HG03064 (cell line): ENCODE measurements at regions not wholly inside any gene's neighbourhood (a gene's known extent, or its start where the extent isn't known, plus 50 kb on each side); places are given as distances from the start of the nearest gene placed in this dataset.
"Not testable (repeated sequence)": the region's sequence is repeated elsewhere in the genome, so short reads cannot be mapped to it uniquely, and the experiment has no call there.

ENCODE experiments used
- ATAC-seq: cut with Tn5 transposase; IDR thresholded peaks from one replicate; pipeline ENCODE4 v1.9.1; 2021; ENCODE audit warnings: low read depth; ENCODE audit not compliant: unreplicated experiment

- ATAC-seq: no peak
Measured at GRCh38 chr17:77790143-77790829, 168.2 kb upstream of the TNRC6C start.

DNA sequence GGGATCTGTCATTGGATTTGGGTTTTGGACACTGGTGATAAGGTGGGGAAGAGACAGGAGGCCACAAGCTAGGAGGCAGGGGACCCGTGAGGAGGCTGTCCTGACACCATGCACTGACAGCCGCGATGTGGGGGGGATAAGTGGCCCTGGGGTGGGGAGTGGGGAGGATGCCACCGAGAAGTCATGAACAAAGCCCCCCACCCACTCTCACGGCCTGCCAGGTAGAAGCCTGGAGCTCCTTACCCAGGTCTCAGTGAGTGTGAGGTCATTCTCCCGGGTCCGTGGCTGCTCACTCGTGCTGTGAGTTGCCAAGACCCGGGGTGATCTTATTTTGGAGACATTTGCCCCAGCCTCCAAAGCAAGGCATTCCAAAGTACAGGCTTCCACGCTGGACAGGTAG lies 165.9 kb upstream of the TNRC6C start:
- ATAC-seq: no peak

DNA sequence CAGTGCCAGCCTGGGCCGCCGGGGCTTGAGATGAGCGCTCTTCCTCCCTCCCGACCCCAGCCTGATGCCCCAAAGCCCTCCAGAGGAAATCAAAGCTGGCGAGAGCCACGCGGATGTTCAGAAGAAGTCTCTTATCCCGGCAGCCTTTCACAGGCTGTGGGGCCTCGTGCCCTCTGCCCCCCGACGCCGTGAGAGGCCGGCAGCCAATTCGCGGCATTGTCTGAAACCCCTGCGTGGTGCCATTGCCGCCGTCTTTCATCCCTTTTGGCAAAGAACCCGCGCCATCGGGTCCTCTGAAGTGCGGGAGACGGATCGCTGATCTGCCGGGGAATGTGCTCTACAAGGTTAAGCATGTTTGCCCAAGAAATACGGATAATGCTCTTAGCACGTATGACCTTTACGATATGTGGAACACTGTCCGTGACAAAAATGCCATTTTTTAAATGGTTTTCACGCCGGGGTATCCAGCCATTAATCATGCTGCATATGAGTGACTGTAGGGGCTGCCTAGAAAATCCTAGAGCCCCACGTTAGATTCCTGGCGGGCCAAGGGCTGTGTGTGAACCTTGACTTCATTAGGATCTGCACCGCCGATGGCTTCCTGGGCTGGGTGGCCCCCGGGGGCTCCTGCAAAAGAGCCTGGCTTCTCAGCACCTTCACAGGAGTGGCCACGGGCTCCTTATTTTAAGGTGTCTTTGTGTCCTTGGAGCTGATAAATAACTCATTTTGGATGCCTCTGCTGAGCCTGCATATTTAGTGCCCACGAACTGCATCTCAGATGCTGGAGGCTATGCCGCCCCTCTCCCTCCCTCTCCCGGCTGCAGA lies 165.1 kb upstream of the TNRC6C start:
- no peak for ATAC-seq

DNA sequence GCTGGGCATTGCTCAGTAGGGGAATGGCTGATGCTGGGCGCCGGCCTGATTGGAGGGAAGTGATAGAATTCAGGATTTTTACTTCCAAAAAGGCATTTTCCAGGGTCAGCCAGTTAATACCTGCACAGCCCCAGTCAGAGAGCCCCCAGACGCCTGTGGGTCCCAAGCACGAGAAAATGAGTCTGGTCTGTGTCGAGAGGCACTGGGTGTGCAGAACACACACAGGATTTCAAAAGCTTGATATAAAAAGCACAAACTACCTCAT lies 164.6 kb upstream of the TNRC6C start:
- ATAC-seq: no peak

DNA sequence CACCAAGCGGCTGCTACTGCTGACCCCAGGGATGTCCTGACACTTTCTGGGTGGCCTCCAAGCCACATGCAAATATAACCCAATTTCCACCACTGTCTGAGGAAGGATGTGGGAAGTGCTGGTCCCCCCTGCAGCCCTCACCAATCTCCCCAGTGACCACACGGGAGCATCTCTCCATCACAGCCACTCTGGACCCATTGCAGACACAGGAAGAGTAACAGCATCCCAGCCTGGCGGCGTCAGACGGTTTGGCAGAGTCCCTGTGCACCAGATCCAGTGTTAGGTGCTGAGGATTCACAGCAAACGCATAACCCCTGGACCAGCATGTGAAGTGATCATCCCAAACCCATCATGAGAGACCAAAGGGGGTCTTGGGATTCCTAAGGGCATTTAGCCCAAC lies 163.7 kb upstream of the TNRC6C start:
- no peak for ATAC-seq

DNA sequence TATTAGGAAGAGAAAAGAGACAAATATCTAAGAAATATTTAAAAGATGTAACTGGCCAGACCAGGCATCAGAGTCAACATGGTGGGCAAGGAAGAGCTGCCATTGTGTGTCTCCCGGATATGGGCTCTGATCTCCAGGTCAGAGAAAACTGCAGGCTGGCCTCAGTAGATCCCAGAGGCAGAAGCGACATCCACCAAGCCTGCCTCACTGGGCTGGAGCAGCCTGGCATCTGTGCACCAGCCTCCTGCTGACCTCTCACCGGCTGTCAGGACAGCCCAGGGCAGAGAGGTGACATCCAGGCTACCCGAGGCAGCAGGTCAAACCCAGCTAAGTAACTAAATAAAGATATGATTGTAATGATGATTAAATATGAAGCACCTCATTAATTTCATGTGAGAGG lies 162.8 kb upstream of the TNRC6C start:
- ATAC-seq: no peak

- ATAC-seq: no peak
Measured at GRCh38 chr17:77796176-77796860, 162.2 kb upstream of the TNRC6C start.

GRCh38 chr17:77798031-77798430 lies 160.5 kb upstream of the TNRC6C start:
- no peak for ATAC-seq

- ATAC-seq: no peak
Measured at GRCh38 chr17:77798481-77798880, 160.0 kb upstream of the TNRC6C start.

- no peak for ATAC-seq
Measured at GRCh38 chr17:77800816-77801215, 157.7 kb upstream of the TNRC6C start.

GRCh38 chr17:77801545-77802332 lies 156.8 kb upstream of the TNRC6C start:
- ATAC-seq: no peak

DNA sequence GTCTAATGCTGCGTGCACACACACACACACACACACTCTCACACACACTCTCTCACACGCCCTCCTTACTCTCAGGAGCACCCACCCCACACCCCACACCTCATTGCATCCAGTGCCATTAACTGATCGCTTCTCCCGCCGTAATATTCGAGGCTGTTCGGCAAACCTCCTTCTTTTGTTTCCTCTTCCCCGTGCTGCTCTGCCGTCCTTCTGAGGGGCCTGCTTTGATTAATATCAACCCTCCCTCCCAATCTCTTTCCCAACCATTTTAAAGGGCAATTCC lies 156.2 kb upstream of the TNRC6C start:
- no peak for ATAC-seq

GRCh38 chr17:77802811-77803220 lies 155.7 kb upstream of the TNRC6C start:
- ATAC-seq: no peak

- ATAC-seq: no peak
Measured at GRCh38 chr17:77803726-77804125, 154.8 kb upstream of the TNRC6C start.

DNA sequence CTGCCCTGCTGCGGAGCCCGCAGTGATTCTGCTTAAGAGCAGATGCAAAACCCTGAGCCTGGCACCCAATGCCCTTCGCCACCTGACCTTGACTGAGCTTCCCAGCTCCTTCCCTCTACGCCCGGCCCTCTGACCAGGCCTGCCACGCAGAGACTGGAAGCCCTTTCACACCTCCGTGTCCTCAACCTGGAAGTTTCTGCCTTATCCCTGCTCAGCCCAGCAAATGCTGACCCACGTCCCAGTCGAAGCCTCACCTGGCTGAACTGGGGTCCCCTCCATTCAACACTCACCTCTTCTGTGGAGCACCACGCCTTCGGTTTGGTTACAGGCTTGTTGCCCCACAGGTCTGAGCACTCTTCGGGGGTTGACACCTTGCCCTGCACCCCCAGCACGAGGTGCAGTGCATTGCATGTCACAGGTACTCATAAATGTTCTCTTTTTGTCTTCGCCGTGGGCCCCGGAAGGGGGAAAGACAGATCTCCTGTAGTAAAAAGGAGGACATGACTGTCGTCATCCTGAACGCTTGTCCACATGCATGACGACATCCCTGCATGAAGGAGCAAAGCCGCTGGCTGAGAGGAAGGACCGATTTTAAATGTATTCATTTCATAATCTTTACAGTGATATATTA lies 153.6 kb upstream of the TNRC6C start:
- ATAC-seq: no peak

GRCh38 chr17:77805970-77806369 lies 152.5 kb upstream of the TNRC6C start:
- ATAC-seq: not testable (repeated sequence)

- ATAC-seq: no peak
Measured at GRCh38 chr17:77807051-77807745, 151.3 kb upstream of the TNRC6C start.

GRCh38 chr17:77807746-77808441 lies 150.6 kb upstream of the TNRC6C start:
- no peak for ATAC-seq

DNA sequence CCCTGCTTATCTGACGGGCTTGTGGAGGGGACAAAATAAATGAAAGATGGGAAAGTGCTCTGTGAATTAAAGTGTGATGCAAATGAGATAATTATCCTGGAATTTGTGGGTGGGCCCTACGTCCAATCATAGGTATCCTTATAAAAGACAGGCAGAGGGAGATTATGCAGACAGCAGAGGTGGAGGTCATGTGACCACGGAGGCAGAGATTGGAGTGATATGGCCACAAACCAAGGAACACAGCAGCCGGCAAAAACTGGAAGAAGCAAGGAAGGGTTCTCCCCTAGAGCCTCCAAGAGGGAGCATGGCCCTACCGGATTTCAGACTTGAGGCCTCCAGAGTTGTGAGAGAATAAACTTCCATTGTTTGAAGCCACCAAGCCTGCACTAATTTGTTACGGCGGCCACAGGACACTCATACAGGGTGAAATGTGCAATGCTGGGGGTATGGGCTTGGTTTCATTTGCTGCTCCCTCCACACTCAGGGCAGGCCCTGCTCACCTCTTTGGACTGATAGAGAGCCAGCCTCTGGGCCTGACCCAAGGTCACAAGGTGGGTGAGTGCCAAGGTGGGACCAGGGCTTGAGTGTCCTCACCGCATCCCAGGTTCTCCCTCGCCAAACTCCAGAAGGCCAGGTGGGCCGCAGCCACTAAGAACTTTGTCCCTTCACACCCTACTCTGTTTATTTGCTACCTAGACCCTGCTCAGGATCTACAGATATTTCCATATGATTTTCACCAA lies 149.6 kb upstream of the TNRC6C start:
- no peak for ATAC-seq
